ACC112 (cell line): ENCODE measurements at regions not wholly inside any gene's neighbourhood (a gene's known extent, or its start where the extent isn't known, plus 50 kb on each side); places are given as distances from the start of the nearest gene placed in this dataset.

ENCODE experiments used
- H2AFZ ChIP-seq: fragments of 200-600 bp; sonication (generic); one replicate; pipeline ENCODE4 v1.6.0; 2017; ENCODE audit warnings: antibody characterized with exemption, low read length; ENCODE audit not compliant: unreplicated experiment
- H3K27ac ChIP-seq: fragments of 200-600 bp; sonication (generic); 2 replicates; pipeline ENCODE4 v1.5.1; 2014; ENCODE audit warnings: low read depth, mild to moderate bottlenecking, antibody characterized with exemption, low read length, moderate library complexity
- H3K27me3 ChIP-seq: fragments of 200-600 bp; sonication (generic); 2 replicates; pipeline ENCODE4 v1.6.1; 2014; ENCODE audit warnings: mild to moderate bottlenecking, antibody characterized with exemption, low read length, moderate library complexity, mixed read lengths; ENCODE audit not compliant: insufficient read depth
- H3K36me3 ChIP-seq: fragments of 200-600 bp; sonication (generic); 2 replicates; pipeline ENCODE4 v1.6.1; 2016; ENCODE audit warnings: mild to moderate bottlenecking, antibody characterized with exemption, low read length, moderate library complexity, mixed read lengths; ENCODE audit not compliant: insufficient read depth
- H3K4me1 ChIP-seq: fragments of 200-600 bp; sonication (generic); one replicate; pipeline ENCODE4 v1.6.1; 2016; ENCODE audit warnings: low read length, mixed read lengths; ENCODE audit not compliant: insufficient read depth, unreplicated experiment, control insufficient read depth
- H3K4me3 ChIP-seq: fragments of 200-600 bp; sonication (generic); 2 replicates; pipeline ENCODE4 v1.5.1; 2014; ENCODE audit warnings: mild to moderate bottlenecking, low read depth, low read length
- H3K79me2 ChIP-seq: fragments of 200-600 bp; sonication (generic); one replicate; pipeline ENCODE4 v1.6.0; 2016; ENCODE audit warnings: low read length; ENCODE audit not compliant: control insufficient read depth, unreplicated experiment, insufficient read depth

GRCh38 chr7:25758559-25758958 lies 393.4 kb upstream of the NFE2L3 start:
- no peak overlapping the region for H3K27ac ChIP-seq
- no peaks in the 10 kb centered on the region for H3K79me2 ChIP-seq
- H3K27me3 ChIP-seq = no peaks in the 10 kb centered on the region

GRCh38 chr7:25759286-25759685 lies 392.7 kb upstream of the NFE2L3 start:
- no peaks in the 10 kb centered on the region for H3K79me2 ChIP-seq
- H3K4me1 ChIP-seq = no peaks in the 10 kb centered on the region
- H3K27me3 ChIP-seq = no peaks in the 10 kb centered on the region
- no peak overlapping the region for H3K27ac ChIP-seq
- H2AFZ ChIP-seq = no peak overlapping the region
- no peak overlapping the region for H3K4me3 ChIP-seq
- no peaks in the 10 kb centered on the region for H3K36me3 ChIP-seq

More at GRCh38 chr7:25758559-25758958, 393.4 kb upstream of the NFE2L3 start:
- Histone ChIP-seq H3K36me3 (no peaks in the 10 kb centered on the region), H3K4me3 (no peak overlapping the region), H2AFZ (no peak overlapping the region), H3K4me1 (no peaks in the 10 kb centered on the region)

- no peak overlapping the region for H3K4me3 ChIP-seq
- H3K36me3 ChIP-seq = no peaks in the 10 kb centered on the region
- H2AFZ ChIP-seq = no peak overlapping the region
- H3K4me1 ChIP-seq = no peaks in the 10 kb centered on the region
- no peaks in the 10 kb centered on the region for H3K27me3 ChIP-seq
- no peaks in the 10 kb centered on the region for H3K79me2 ChIP-seq
- no peak overlapping the region for H3K27ac ChIP-seq
These were observed 392.2 kb upstream of the NFE2L3 start for GRCh38 chr7:25759748-25760147.

GRCh38 chr7:25762511-25763462 lies 389.2 kb upstream of the NFE2L3 start:
- Histone ChIP-seq H3K27me3 (no peaks in the 10 kb centered on the region), H3K79me2 (no peaks in the 10 kb centered on the region), H3K4me1 (no peaks in the 10 kb centered on the region), H3K36me3 (no peaks in the 10 kb centered on the region), H2AFZ (no peak overlapping the region), H3K4me3 (no peak overlapping the region), H3K27ac (no peak overlapping the region)

- no peaks in the 10 kb centered on the region for H3K79me2 ChIP-seq
- H3K4me3 ChIP-seq = no peak overlapping the region
- H3K27ac ChIP-seq = no peak overlapping the region
- H3K4me1 ChIP-seq = no peaks in the 10 kb centered on the region
- H3K36me3 ChIP-seq = no peaks in the 10 kb centered on the region
- H3K27me3 ChIP-seq = no peaks in the 10 kb centered on the region
- H2AFZ ChIP-seq = no peak overlapping the region
These were observed 388.5 kb upstream of the NFE2L3 start for GRCh38 chr7:25763463-25763860.

GRCh38 chr7:25765110-25765655 lies 386.8 kb upstream of the NFE2L3 start:
- Histone ChIP-seq H3K36me3 (no peaks in the 10 kb centered on the region), H2AFZ (no peak overlapping the region), H3K79me2 (no peaks in the 10 kb centered on the region), H3K27ac (no peak overlapping the region), H3K27me3 (no peaks in the 10 kb centered on the region), H3K4me3 (no peak overlapping the region), H3K4me1 (no peaks in the 10 kb centered on the region)

GRCh38 chr7:25770235-25770634 lies 381.8 kb upstream of the NFE2L3 start:
- Histone ChIP-seq H3K36me3 (no peaks in the 10 kb centered on the region), H3K27me3 (no peaks in the 10 kb centered on the region), H3K4me3 (no peak overlapping the region), H2AFZ (no peak overlapping the region), H3K4me1 (no peaks in the 10 kb centered on the region), H3K27ac (no peak overlapping the region), H3K79me2 (no peaks in the 10 kb centered on the region)

GRCh38 chr7:25770670-25771069 lies 381.3 kb upstream of the NFE2L3 start:
- Histone ChIP-seq H3K79me2 (no peaks in the 10 kb centered on the region), H2AFZ (no peak overlapping the region), H3K27me3 (no peaks in the 10 kb centered on the region), H3K4me3 (no peak overlapping the region), H3K4me1 (no peaks in the 10 kb centered on the region), H3K27ac (no peak overlapping the region), H3K36me3 (no peaks in the 10 kb centered on the region)

- no peaks in the 10 kb centered on the region for H3K27me3 ChIP-seq
- no peak overlapping the region for H3K4me3 ChIP-seq
- no peaks in the 10 kb centered on the region for H3K36me3 ChIP-seq
- no peaks in the 10 kb centered on the region for H3K79me2 ChIP-seq
- H3K4me1 ChIP-seq = no peaks in the 10 kb centered on the region
- no peak overlapping the region for H3K27ac ChIP-seq
- no peak overlapping the region for H2AFZ ChIP-seq
These were observed 380.5 kb upstream of the NFE2L3 start for GRCh38 chr7:25771491-25771890.

GRCh38 chr7:25772802-25773201 lies 379.2 kb upstream of the NFE2L3 start:
- no peaks in the 10 kb centered on the region for H3K27me3 ChIP-seq
- no peak overlapping the region for H3K27ac ChIP-seq
- H3K79me2 ChIP-seq = no peaks in the 10 kb centered on the region
- H2AFZ ChIP-seq = no peak overlapping the region
- no peaks in the 10 kb centered on the region for H3K4me1 ChIP-seq
- no peaks in the 10 kb centered on the region for H3K36me3 ChIP-seq
- no peak overlapping the region for H3K4me3 ChIP-seq

GRCh38 chr7:25774675-25775074 lies 377.3 kb upstream of the NFE2L3 start:
- Histone ChIP-seq H3K27me3 (no peaks in the 10 kb centered on the region), H3K4me3 (no peak overlapping the region), H3K4me1 (no peaks in the 10 kb centered on the region), H2AFZ (no peak overlapping the region), H3K27ac (no peak overlapping the region), H3K79me2 (no peaks in the 10 kb centered on the region), H3K36me3 (no peaks in the 10 kb centered on the region)
